D341Med (cell line): ENCODE measurements at regions not wholly inside any gene's neighbourhood (a gene's known extent, or its start where the extent isn't known, plus 50 kb on each side); places are given as distances from the start of the nearest gene placed in this dataset.
"Not testable (repeated sequence)": the region's sequence is repeated elsewhere in the genome, so short reads cannot be mapped to it uniquely, and the experiment has no call there.

ENCODE experiments used
- DNase-seq: peaks from one replicate; pipeline ENCODE4 v3.0.0; 2012; ENCODE audit warnings: low spot score

GRCh38 chr5:72651109-72651508 lies 143.9 kb upstream of the ZNF366 start:
- DNase-seq = no peak

- DNase-seq = no peak
Observed at GRCh38 chr5:72649449-72649848, 142.2 kb upstream of the ZNF366 start.

- no peak for DNase-seq
Observed at GRCh38 chr5:72648480-72648879, 141.3 kb upstream of the ZNF366 start.

GRCh38 chr5:72647806-72648205 lies 140.6 kb upstream of the ZNF366 start:
- no peak for DNase-seq

GRCh38 chr5:72646246-72646866 lies 139.1 kb upstream of the ZNF366 start:
- DNase-seq = no peak

- no peak for DNase-seq
Observed at GRCh38 chr5:72645064-72645846, 138.0 kb upstream of the ZNF366 start.

- no peak for DNase-seq
Observed at GRCh38 chr5:72644296-72644695, 137.1 kb upstream of the ZNF366 start.

GRCh38 chr5:72641164-72641563 lies 134.0 kb upstream of the ZNF366 start:
- no peak for DNase-seq

- no peak for DNase-seq
Observed at GRCh38 chr5:72637058-72637457, 129.8 kb upstream of the ZNF366 start.

GRCh38 chr5:72636565-72636964 lies 129.4 kb upstream of the ZNF366 start:
- not testable (repeated sequence) for DNase-seq

- DNase-seq = no peak
Observed at GRCh38 chr5:72634444-72634843, 127.2 kb upstream of the ZNF366 start.

GRCh38 chr5:72633649-72634048 lies 126.4 kb upstream of the ZNF366 start:
- no peak for DNase-seq

- DNase-seq = no peak
Observed at GRCh38 chr5:72633041-72633445, 125.8 kb upstream of the ZNF366 start.

GRCh38 chr5:72630721-72631120 lies 123.5 kb upstream of the ZNF366 start:
- DNase-seq = no peak

GRCh38 chr5:72630081-72630480 lies 122.9 kb upstream of the ZNF366 start:
- no peak for DNase-seq

- no peak for DNase-seq
Observed at GRCh38 chr5:72628771-72629371, 121.7 kb upstream of the ZNF366 start.

- DNase-seq = no peak
Observed at GRCh38 chr5:72625332-72625731, 118.1 kb upstream of the ZNF366 start.

- no peak for DNase-seq
Observed at GRCh38 chr5:72624641-72625236, 117.5 kb upstream of the ZNF366 start.

GRCh38 chr5:72623936-72624335 lies 116.7 kb upstream of the ZNF366 start:
- no peak for DNase-seq

GRCh38 chr5:72623323-72623722 lies 116.1 kb upstream of the ZNF366 start:
- DNase-seq = no peak

- no peak for DNase-seq
Observed at GRCh38 chr5:72622170-72622760, 115.1 kb upstream of the ZNF366 start.

- no peak for DNase-seq
Observed at GRCh38 chr5:72621576-72621975, 114.4 kb upstream of the ZNF366 start.

GRCh38 chr5:72619677-72620076 lies 112.5 kb upstream of the ZNF366 start:
- DNase-seq = no peak
